Cerebellar nuclear complex (tissue), 1 donor: ENCODE measurements at regions not wholly inside any gene's neighbourhood (a gene's known extent, or its start where the extent isn't known, plus 50 kb on each side); places are given as distances from the start of the nearest gene placed in this dataset.

Experiments used
- DNase-seq, 2 experiments: peaks; one replicate each; lab custom pipeline; 2025; lab: John Stamatoyannopoulos, UW

DNA sequence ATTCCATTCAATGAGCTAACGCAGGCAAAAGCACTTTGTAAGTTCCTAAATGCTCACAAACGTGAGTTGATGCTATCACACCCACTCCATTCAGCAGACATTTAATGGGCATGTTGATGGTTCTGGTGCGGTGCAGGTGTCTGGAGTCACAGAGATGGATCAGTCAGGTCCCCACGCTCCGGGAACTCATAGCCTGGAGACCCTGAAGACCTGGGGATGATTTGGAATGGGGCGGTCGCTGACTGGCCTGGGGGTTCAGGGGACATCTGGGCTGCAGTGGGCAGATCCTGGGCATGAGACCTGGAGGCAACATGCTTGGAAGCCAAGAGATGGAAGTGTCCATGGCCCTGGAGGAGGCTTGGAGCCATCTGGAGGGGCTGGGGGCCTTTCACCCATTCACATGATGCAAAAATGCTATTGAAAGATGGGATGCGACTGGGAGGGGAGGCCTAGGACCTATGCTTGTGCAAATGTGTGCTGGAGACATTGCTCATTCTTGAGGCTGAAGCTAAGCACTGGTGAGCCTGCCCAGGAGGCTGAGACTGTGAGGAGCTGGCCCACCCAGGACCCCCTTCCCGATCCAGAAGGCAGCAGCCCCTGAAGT lies 522.6 kb downstream of the GLRX3 start:
- no peak for DNase-seq

- DNase-seq = no peak
These were observed 523.3 kb downstream of the GLRX3 start for GRCh38 chr10:130659528-130659927.

DNA sequence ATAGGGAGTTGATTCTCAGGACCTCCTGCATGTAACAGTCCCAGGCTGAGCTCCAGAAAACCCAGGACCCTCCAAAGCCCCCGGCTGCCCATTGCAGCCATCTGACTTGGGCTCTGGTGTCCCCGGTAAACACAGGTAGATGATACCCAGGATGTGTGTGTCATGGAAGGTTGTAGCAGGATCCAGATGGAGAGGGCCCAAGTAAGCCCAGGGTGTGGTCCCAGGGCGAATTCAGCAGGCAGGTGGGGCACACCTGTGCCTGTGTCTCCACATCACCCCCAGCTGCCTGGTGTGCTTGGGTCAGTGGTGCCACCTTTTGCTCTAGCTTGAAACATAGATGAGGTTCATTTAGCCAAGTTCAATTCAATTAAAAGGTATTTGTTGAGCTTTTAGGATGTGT lies 524.1 kb downstream of the GLRX3 start:
- no peak for DNase-seq

GRCh38 chr10:130661419-130661818 lies 525.2 kb downstream of the GLRX3 start:
- DNase-seq = no peak

- DNase-seq = no peak
These were observed 526.6 kb downstream of the GLRX3 start for GRCh38 chr10:130662775-130663174.

DNA sequence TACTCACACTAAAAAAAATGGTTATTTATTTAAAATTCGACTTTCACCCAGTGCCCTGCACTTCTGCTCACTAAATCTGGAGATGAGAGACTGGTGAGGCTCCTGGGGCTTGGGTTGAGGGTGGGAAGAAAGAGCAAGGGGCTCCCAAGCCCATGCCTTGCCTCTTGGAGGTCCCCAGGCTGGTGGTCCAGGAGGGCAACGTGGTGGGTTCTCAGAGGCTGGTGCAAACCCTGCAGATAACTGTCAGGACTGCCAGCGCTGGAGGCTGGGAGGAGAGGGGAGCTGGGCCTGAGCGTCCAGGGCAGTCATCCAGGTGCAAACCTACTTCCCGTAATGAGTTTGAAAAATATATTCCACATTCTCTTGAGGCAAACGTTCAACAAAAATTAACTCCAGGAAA lies 528.3 kb downstream of the GLRX3 start:
- no peak for DNase-seq

- no peak for DNase-seq
These were observed 530.0 kb downstream of the GLRX3 start for GRCh38 chr10:130666215-130666614.

DNA sequence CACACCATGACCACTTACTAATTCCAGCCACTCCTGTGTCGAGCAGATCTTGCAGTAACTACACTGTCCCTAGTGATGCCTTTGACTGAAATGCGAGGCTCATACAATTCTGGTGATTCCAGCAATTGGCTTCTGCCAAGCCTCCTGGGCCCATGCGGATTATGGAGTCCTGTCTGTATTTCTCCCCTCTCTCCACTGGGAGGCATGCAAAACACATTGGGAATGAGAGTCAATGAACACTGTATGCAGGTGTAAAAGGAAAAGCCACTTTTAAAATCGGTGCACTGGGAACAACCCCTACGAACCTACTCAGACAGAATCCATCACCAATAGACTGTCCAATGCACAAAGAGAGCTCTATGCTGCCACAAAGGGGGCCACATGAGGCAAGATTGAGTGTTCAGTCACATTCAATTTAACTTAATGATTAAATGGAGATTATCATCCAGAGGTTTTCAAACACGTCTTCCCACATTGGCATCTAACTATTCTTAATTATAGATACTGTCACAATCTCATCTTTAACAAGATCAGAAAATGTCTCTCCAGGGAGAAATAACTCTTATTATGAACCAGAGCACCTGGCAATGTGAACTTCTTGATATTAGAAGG lies 550.6 kb downstream of the GLRX3 start:
- no peak for DNase-seq

- DNase-seq = no peak
These were observed 551.4 kb downstream of the GLRX3 start for GRCh38 chr10:130687566-130687965.

- no peak for DNase-seq
These were observed 553.8 kb downstream of the GLRX3 start for GRCh38 chr10:130689743-130690626.

- DNase-seq = no peak
These were observed 555.6 kb downstream of the GLRX3 start for GRCh38 chr10:130691776-130692175.

- DNase-seq = no peak
These were observed 560.7 kb downstream of the GLRX3 start for GRCh38 chr10:130696870-130697269.

DNA sequence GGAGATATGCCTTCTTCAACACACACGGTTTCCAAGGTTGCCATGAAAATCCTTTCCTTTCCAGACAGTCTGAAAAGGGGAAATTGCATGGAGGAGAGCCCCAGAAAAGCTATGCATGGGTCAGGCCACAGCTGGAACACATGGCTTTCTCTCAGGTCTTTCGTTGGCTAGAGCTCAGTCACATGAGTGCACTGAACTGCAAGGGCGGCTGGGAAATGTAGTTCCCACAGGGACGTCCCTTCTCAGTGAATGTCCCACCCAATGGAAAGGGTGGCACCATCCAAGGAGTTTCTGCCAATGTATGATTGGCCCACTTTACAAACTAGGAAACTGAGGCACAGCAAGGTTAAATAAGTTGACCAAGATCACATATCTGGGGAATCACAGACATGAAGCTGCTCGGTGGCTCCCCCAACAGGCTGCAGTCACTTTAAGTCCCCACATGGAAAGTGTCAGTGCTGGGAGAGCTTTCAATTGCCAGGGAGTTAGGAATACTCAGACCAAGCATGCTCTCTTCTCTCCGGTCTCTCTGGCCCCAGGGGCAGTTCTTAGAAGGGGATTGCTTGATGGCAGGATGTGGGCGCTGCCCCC lies 571.3 kb downstream of the GLRX3 start:
- no peak for DNase-seq

- DNase-seq = no peak
These were observed 572.4 kb downstream of the GLRX3 start for GRCh38 chr10:130708465-130709070.

- no peak for DNase-seq
These were observed 573.2 kb downstream of the GLRX3 start for GRCh38 chr10:130709415-130709814.

- no peak for DNase-seq
These were observed 574.9 kb downstream of the GLRX3 start for GRCh38 chr10:130711072-130711471.

DNA sequence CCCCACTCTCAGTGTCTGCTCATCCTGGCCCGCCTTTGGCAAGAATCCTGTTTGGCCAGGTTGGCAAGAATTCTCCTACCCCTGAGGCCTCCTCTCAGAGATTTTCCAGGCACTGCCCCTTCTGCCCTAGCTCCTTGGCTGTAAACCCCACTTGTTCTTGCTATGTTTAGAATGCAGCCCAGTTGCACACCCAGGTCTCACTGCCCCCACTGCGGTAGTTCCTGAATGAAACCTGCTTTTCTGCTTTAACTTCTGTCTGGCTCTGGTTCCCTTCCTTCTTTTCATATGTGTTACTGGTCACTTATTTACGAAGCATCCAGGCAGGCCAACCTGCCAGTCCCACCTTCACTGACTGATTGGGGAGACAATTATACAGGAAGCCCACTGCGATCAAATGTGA lies 576.9 kb downstream of the GLRX3 start:
- DNase-seq = no peak

DNA sequence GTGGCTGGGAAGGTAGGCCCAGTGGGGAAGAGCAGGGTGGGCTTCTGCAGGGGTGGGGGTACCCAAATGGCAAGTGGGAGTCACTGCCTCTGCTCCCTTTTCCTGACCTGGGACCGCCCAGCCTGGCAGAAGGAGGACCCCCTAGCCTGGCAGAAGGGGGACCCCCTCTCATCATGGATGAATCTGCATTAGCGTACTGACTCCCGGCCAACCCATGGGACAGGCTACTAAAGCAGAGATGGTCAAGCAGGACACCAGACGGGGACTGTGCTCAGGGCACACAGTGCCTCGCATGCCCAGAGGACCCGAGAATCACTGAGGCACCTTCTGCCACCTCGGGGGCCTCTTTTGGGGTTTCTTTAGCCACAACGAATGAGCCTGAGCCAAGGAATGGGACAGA lies 577.5 kb downstream of the GLRX3 start:
- DNase-seq = no peak

DNA sequence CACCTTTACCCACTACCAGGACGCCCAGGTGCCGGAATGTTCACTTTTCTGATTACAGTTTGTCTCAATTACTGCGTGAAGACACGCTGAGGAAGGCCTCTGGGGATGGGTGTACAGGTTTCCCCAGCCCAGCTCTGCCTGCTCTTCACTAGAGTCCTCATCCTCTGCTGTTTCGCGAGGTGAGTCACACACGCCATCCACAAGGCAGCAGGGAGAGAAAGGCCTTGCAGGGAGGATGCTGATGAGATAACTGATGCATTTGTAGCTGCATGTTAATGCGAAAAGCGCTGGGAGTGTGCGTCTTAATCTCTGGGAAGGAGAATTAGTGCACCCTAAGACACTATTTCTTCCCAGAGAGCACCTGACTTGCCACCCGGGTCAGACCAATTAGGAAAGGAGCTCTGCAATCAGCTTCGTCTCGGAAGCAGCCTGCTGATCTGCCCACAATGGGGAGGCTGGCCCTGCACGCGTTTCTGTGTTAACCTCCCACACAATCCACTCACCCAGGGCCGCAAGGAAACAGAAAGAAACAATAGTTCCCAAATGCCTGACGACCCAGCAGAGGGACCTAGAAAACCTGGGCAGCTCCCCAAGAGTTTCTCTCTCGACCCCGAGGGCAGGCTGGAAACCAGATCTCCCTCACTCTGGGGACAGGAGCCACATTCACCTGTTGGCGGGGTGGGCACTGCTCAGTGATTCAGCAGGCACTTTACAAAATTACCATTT lies 578.7 kb downstream of the GLRX3 start:
- DNase-seq = no peak

GRCh38 chr10:130715686-130716670 lies 579.8 kb downstream of the GLRX3 start:
- no peak for DNase-seq
